Activated CD8-positive, alpha-beta memory T cell treated with anti-CD3 and anti-CD28 coated beads, Interleukin-2, amount 50 U/mL, for 24 hours (primary cell): ENCODE measurements at regions not wholly inside any gene's neighbourhood (a gene's known extent, or its start where the extent isn't known, plus 50 kb on each side); places are given as distances from the start of the nearest gene placed in this dataset.
"Not testable (repeated sequence)": the region's sequence is repeated elsewhere in the genome, so short reads cannot be mapped to it uniquely, and the experiment has no call there.

Experiments used
- DNase-seq: peaks from one replicate; pipeline ENCODE4 v3.0.0-alpha.2; 2020; ENCODE audit errors: extremely low read depth

DNA sequence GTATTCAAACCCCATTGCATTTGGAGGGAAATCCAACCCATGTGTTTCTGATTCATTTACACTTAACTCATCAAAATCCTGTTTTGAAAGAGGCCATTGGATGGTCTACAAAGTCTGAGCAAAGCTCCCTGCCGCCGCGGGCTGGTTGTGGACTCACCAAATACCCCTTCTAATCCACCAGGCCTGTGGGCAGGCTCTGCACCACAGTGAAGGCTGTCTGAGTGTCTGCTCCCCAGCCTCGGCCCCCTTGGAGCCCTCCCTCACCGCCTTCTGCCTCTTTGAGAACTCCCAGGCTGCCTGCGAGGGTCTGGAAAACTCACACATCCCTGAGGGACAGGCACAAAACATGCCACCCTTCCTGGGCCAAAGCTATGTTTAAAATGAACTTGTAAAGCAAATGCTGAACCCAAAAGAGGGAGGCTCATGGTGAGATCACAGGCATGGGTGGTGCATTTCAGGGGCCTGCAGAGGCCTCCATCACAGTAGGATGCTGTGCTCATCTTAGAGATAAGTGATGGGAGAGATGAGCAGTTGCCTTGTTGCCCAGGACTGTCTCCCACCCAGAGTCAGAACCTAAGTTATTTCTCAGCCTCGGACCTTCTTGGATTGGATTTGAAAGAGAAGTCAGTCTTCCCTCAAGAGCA, 225.0 kb downstream of the CYP26B1 start:
- DNase-seq: no peak

DNA sequence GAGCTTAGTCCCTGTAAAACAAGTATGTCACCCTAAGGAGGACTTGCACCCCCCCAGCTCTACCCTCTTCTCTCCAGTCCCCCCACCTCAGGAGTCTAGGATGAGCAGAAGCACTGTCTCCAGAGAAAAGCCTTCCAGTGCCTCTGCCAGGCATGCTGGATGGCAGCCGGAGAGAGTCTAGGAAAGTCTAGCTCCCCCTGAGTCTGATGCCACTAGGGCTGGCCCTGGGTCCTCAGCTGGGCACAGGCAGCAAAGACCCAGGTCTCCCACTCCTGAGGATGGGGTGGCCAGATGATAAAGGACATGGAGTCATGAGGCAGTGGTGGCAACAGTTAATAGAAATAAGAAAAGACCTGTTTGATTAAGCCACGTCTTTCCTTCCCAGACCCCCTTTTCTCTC, 225.6 kb downstream of the CYP26B1 start:
- DNase-seq: no peak

DNA sequence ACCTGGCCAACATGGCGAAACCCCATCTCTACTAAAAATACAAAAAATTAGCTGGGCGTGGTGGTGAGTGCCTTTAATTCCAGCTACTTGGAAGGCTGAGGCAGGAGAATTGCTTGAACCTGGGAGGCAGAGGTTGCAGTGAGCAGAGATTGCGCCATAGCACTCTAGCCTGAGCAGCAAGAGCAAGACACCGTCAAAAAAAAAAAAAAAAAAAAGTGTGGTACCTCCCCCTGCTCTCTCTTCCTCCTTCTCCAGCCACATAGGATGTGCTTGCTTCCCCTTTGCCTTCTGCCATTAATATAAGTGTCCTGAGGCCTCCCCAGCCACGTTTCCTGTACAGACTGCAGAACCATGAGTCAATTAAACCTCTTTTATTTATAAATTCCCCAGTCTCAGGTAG, 226.8 kb downstream of the CYP26B1 start:
- DNase-seq: not testable (repeated sequence)

DNA sequence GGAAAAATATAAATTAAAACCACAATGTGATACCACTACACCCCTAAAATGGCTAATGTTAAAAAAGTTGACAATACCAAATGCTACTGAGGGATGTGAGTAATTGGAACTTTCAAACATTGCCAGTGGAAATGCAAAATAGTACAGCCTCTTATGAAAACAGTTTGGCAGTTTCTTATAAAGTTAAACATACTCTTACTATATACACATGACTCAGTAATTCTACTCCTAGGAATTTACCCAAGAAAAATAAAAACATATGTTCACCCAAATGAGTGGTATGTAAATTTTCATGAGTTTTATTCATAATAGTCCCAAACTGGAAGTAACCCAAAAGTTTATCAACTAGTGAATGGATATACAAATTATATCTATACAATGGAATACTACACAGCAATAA, 228.0 kb downstream of the CYP26B1 start:
- DNase-seq: no peak

DNA sequence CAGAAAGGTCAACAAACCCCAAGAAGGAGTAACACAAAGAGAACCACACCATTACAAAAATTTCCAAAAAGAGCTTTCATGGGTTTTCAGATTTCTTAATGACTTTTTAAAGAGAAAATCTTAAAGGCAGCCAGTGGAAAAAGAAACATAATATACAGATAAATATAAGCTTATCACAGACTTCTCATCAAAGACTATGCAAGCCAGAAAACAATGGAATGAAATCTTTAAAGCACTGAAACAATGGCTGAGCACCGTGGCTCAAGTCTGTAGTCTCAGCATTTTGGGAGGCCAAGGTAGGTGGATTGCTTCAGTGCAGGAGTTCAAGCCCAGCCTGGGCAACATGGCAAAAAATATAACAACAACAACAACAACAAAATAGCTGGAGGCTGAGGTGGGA, 237.4 kb downstream of the CYP26B1 start:
- DNase-seq: no peak

DNA sequence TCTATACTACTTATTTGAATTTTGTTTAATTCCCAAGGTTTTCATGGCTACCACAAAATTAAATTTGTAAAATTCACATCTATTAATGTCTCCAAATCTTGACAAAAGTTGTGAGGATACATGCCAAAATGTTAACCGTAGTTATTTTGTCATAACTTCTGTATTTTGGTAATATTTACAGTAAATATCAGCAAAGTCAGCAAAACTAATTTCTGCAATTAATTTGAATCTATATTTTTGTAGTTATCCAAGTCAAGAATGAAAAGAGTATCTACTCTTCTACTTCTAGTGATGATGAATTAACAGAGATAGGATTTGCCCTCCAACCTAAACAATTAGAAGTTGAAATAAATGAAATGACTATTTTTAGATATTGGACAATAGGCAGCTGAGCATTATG, 238.9 kb downstream of the CYP26B1 start:
- DNase-seq: no peak

DNA sequence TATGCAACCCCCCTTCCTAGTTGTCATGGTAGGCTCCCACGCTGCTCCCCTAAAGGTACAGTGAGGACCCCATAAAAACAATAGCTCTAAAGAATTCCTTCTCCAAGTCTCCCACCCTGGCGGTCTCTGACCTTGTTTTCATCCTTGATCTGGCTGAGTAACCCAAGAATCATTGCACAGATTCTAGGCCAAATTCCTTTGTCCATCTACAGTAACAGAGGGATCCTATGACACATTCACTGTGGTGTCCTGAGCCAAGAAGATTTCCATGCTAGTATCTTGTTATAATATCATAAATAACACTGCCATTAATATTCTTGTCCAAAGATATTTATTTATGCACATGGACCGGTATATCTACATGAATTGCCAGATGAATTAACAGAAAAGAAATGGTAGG, 240.2 kb downstream of the CYP26B1 start:
- no peak for DNase-seq

DNA sequence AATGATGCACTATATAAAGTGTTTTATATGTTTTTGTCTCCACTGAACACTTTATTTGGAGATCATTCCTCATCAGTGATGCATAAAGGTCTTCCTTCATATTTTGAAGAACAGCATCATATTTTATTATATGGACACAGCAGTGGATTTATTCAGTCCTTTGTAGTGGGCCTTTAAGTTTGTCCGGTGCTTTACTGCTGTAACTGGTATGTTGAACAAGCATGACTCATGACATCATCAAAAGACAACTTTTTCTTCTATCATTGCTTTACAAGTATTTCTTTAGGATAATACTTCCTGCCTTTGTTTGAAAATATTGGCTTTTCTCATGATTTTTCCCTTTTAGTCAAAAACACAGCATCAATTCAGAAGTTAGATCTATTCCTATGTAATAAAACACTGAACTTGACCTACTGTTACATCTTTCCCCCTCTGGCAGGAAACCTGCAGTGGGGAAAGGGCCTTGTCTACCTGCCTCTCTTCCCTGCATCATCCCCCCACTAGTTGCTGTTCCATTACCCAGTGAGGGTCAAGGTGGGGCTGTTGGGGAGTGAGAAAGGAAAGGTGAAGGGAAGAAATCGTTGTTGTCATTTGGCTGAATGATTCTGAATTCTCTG, 241.2 kb downstream of the CYP26B1 start:
- DNase-seq: no peak

DNA sequence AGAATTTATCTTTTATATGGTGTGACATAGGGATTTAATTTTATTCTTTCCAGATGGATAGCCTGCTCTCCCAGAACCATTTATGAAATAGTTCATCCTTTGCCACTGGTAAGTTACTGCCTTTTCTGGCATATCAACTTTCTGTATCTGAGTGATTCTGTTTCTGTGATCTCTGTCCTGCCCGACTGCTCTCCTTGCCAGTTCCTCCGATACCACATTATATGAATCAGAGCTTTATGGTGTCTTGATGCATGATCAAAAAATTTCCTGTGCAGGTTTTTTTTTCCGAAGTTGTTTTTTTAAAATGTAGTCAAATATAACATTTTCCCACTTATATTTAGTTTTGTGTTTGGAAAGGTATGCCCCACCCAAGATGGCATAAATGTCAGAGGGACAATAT, 242.5 kb downstream of the CYP26B1 start:
- no peak for DNase-seq

DNA sequence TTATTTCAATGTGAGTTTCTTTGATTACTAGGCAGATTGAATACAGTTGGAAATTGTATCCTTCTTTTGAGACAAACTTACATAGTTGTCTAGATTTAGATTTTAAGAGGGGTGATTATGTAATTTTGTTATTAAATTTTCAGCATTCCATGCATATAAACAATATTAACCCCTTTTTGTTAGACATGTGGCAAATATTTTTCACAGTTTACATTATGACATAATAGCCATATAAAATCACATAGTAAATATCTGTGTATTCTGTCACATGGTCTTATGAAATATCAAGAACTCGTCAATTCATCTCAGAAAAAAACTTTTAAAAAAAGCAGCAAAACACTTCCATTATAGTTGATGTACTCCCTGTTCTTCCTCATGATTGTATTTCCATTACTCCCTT, 243.8 kb downstream of the CYP26B1 start:
- no peak for DNase-seq

DNA sequence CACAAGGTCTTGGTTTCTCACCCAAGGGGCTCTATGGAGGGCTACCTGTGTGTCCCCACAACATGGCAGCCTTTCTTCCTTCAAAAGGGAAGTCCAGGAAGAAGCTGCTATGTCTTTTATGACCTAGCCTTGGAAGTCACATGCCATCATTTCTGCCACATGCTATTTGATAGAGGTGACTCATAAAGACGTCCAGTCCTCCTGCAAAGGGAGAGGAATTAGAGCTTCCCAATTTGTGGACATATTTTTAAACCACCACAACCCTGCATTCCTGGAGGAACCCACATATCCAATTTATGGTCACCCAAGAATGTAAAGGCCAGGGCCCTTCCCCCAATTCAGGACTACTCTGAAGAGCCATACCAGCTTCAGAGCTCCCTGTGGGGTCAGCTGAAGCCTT, 246.2 kb downstream of the CYP26B1 start:
- DNase-seq: no peak

DNA sequence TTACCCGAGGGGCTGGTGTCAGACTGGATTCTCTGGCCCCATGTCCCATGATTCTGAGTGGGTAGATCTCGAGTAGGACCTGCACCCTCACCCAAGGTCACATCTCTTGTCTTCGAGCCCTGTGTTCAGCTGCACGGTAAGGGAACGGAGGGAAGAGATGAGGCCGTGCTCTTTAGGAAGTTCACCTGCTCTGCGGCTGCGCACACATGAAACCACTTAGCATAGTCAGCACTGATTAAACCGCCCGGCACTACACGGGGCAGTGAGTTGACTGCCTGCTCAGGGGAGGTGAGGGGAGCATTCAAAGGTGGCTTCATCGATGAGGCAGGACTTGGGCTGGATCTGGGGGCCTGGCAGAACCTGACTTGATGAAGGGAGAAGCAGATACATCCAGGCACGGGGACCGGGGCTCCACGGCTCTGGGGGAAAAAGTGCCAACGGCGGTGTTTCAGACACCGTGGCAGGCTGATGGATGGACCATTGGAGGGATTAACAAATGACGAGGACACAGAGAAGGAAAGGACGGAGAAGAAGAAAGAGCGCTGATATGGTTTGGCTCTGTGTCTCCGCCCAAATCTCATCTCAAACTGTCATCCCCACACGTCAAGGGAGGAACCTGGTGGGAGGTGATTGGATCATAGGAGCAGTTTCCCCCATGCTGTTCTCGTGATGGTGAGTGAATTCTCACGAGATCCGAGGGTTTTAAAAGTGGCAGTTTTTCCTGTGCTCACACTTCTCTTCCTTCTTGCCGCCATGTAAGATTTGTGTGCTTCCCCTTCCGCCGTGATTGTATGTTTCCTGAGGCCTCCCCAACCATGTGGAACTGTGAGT, 248.6 kb downstream of the CYP26B1 start:
- no peak for DNase-seq

DNA sequence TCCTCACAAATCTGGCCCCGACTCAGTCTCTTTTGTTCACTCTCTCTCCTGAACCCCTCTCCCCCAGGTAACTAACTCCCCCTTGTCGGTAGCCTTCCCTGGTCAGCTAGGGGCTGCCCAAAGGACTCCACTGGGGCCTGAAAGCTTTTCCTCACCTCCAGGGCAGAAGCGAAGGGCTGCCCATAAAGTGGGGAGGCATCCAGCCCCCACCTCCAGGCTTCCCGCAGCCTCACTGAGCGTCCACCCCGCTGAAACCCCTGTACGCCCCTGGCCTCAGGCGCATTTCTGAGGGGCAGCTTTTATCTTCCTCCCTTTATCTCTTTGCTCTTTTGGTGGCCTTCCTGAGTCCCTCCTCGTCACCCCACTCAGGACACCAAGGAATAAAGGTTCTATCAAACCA, 249.3 kb downstream of the CYP26B1 start:
- DNase-seq: no peak

DNA sequence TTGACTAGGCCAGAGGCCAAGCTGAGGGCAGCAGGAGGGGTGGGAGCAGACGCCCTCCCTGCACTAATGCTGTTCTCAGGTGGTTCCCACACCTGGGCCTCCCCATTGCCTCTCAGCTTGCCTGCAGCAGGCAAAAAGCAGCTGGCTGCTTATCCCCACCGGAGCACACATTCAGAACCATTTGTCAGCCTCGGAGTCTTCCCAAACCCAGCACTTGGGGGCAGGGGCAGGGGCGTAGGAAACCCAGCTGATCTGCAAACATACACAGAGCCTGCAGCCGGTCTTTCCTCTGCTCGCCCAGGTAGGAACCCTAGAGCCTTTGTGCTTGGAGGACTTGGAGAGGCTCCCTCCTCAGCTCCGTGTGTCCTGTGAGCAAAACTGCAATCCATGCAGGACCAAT, 249.8 kb downstream of the CYP26B1 start:
- DNase-seq: no peak

DNA sequence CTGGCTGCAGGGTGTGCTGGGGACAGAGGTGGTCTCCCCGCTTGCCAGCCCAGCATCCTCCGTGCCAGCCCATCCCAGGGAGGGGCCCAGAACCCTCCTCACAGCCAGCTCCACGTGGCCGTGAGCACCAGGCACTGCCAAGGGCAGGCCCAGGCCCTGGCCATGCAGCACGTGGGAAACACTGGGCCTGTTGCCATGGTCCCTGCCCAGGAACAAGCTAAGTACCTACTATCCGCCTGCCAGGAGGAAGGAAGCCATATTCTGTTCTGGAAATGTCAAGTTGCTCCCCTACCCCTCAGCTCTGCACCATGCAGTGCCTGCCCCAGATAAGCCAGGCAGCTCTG, 250.6 kb downstream of the CYP26B1 start:
- DNase-seq: no peak

DNA sequence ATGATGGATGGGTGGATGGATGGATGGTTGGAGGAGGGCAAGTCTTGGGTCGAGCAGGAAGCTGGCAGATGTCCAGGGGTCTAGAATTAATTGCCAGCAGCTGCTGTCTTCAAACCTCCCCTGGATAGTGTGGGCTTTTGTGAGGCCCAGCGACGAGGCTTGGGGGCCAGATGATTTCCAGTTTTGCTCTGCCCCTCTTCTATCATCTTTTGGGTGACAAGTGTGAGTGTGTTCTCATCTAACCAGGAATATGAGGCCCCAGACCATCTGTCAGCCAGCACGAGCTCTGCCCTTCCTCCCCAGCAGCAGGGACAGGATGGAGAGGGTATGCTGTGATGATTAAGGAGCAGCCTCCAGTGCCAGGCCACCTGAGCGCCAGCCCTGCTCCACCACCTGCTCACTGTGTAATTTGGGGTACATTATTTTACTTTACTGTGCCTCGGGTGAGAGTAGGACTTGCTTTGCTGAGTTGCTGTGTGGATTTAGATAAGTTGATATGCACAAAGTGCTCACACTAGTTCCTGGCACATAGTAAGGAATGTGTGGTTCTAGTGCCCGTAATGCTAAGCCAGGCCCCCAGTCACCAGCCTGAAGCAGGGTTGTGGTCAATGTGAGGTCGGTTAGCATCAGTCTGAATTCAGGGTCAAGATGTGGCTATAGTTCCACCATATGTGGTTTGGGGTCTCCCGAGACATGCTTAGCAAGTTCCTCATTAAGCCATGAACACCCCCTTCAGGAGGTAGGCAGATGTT, 251.1 kb downstream of the CYP26B1 start:
- no peak for DNase-seq

DNA sequence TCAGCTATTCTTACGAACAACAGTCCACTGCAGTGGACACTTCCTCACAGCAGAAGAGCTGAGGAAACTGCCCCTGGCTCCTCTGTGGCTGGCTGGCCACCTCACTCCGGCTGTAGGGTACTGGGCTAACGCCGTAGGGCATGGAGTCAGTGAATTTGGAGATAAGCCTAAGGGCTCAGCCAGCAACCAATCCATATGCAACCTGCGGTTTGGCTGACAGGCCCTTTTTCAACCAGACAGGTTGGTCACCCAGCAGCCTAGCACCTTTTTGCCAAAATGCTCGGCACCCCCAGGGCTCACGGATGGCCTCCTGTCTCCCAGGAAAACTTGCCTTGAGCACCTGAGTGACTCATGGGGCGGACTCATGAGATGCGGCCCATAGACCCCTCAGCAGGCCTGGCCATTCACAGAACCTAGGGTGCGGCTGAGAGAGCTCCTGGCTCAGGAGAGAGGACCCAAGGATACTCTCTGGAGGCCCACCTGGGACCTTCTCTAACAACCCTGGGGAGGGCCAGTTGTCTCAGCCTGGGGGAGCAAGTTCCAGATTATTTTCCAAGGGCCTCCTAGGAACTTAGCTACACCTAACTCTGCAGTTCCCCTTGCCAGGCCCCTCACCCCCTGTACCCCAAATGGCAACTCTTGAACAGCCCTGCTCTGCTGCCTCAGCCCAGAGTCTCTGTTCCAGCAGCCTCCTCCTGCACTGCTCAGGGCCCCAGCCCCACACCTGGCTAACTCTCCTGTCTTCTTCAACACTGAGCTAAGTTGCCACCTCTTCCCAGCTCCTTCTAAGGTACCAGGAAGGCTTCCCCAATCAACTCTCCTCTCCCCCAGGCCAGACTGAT, 252.1 kb downstream of the CYP26B1 start:
- DNase-seq: no peak

DNA sequence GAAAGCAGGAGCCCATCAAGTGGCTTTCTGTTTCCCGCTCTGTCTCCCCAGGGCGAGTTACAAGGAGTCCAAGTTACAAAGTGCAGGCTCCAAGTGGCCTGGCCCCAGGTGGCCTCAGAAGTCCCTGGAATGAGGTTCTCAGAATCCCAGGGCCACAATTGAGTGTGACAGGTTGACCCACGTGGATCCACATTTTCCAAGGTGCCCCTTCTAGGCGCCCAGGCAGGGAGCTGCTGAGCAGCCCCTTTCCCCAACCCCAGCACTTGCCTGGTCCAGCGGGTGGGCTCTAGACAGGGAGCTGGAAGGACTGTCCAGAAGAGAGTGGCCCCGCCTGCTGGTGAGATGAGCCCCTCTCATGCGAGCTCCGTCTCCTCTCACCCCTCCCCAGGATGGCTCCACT, 253.4 kb downstream of the CYP26B1 start:
- no peak for DNase-seq

DNA sequence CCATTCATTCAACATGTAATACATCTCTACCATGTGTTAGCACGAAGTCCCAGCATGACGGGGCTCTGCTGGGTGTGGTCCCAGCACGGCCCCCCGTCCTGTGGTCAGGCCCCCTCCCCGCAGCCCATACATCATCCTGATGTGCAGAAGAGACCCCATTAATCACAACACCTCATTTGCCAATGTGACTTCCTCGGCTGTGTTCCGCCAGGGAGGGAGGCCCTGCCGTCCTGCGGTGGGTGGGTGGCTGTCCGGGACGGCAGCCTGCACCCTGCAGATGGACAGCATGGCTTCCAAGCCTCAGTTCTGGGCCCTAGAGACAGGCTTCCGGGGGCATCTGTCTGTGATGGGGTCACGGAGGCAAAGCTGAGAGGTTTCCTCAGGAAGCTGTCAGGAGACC, 254.0 kb downstream of the CYP26B1 start:
- no peak for DNase-seq

DNA sequence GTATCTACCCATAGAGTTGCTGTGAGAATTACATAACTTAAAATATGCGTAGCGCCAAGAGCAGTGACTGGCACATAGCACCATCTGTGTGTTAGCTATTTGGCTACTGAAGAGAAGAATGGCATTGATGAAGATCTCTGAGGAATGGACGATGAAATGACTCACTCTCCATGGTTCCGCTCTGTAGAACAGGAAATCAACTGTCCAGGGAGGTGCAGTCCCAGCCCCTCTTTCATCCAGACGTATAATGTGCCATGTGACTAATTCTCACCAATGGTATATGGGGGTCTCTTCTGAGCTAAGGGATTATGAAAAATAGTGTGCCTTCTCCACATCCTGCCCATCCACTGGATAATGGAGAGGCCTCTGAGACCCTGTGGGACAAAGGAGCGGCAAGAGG, 254.8 kb downstream of the CYP26B1 start:
- no peak for DNase-seq

DNA sequence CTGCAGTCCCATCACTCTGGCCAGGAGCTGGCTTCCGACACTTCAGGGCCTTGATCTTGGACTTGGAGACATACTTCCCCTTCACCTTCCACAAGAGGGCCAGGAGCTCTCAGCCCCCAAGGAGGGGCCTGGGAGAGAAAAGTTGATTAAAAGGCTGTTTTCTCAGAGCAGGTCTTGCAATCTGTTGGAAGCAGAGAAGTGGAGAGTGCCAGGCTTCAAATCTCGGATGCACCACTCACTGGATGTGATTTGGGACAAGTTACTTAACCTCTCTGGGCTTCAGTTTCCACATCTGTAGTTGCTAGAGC, 255.3 kb downstream of the CYP26B1 start:
- no peak for DNase-seq
